ENCODE measurements at regions not wholly inside any gene's neighbourhood (a gene's known extent, or its start where the extent isn't known, plus 50 kb on each side); places are given as distances from the start of the nearest gene placed in this dataset.
"Not testable (repeated sequence)": the region's sequence is repeated elsewhere in the genome, so short reads cannot be mapped to it uniquely, and the experiment has no call there.

GRCh38 chr5:25969042-25969441, 1069.3 kb downstream of the CDH9 start:
- DNase-seq, result not testable (repeated sequence)

- DNase-seq, result no peak
Observed at GRCh38 chr5:25964009-25964372, 1074.4 kb downstream of the CDH9 start.

- DNase-seq, result no peak
Observed at GRCh38 chr5:25963251-25964008, 1075.0 kb downstream of the CDH9 start.

- no peak for DNase-seq
Observed at GRCh38 chr5:25955337-25955736, 1083.0 kb downstream of the CDH9 start.

- no peak for DNase-seq
Observed at GRCh38 chr5:25950681-25951080, 1087.7 kb downstream of the CDH9 start.

GRCh38 chr5:25948278-25948677, 1090.1 kb downstream of the CDH9 start:
- no peak for DNase-seq

GRCh38 chr5:25944786-25945185, 1093.6 kb downstream of the CDH9 start:
- no peak for DNase-seq

GRCh38 chr5:25909163-25909562, 1129.2 kb downstream of the CDH9 start:
- no peak for DNase-seq

- DNase-seq, result no peak
Observed at GRCh38 chr5:25905646-25906045, 1132.7 kb downstream of the CDH9 start.

- DNase-seq, result no peak
Observed at GRCh38 chr5:25892211-25892610, 1146.2 kb downstream of the CDH9 start.

GRCh38 chr5:25891691-25892090, 1146.7 kb downstream of the CDH9 start:
- DNase-seq, result no peak

- DNase-seq, result no peak
Observed at GRCh38 chr5:25881318-25882036, 1156.9 kb downstream of the CDH9 start.

GRCh38 chr5:25863811-25864210, 1174.6 kb downstream of the CDH9 start:
- no peak for DNase-seq

GRCh38 chr5:25862276-25862675, 1176.1 kb downstream of the CDH9 start:
- DNase-seq, result no peak

- no peak for DNase-seq
Observed at GRCh38 chr5:25858019-25858418, 1180.4 kb downstream of the CDH9 start.

- DNase-seq, result no peak
Observed at GRCh38 chr5:25851301-25851700, 1187.1 kb downstream of the CDH9 start.

- DNase-seq, result no peak
Observed at GRCh38 chr5:25850581-25850980, 1187.8 kb downstream of the CDH9 start.

GRCh38 chr5:25849270-25849669, 1189.1 kb downstream of the CDH9 start:
- no peak for DNase-seq

GRCh38 chr5:25823330-25823873, 1178.6 kb upstream of the CDH10 start:
- no peak for DNase-seq
